IMR-90 (cell line): ENCODE measurements at regions not wholly inside any gene's neighbourhood (a gene's known extent, or its start where the extent isn't known, plus 50 kb on each side); places are given as distances from the start of the nearest gene placed in this dataset.

Experiments
- ATAC-seq: fragments of 200-7000 bp; cut with Tn5 transposase; 2 replicates; pipeline ENCODE4 v1.9.1; 2020; ENCODE audit warnings: low read depth, mild to moderate bottlenecking, moderate library complexity
- BruUV-seq: library from RNA; stranded (reverse); fragments of 400-500 nt; replicated peaks from 2 replicates; lab custom pipeline; 2021; lab: Mats Ljungman, UMichigan
- CTCF ChIA-PET: fragments of 300-600 bp; formaldehyde crosslinking; extraction: SDS; loops from one replicate; lab custom pipeline; 2021; ENCODE audit warnings: antibody characterized with exemption; lab: Yijun Ruan, JAX
- POLR2A ChIA-PET: fragments of 300-600 bp; sonication (Branson Sonifier 250); formaldehyde crosslinking; loops from one replicate; lab custom pipeline; 2022; ENCODE audit warnings: antibody characterized with exemption; ENCODE audit not compliant: unreplicated experiment; lab: Charles Lee
- DNase-seq: peaks from one replicate; pipeline ENCODE4 v3.0.0; 2013
- H2AFZ ChIP-seq: replicated peaks from 2 replicates; pipeline ENCODE3; 2013; ENCODE audit warnings: low read length, mild to moderate bottlenecking; ENCODE audit not compliant: poor library complexity
- H2AK5ac ChIP-seq: 2 replicates; pipeline ENCODE4 v1.6.1; 2013; ENCODE audit warnings: low read depth, low read length, inconsistent platforms
- H2AK9ac ChIP-seq: replicated peaks from 2 replicates; pipeline ENCODE3; 2013; ENCODE audit warnings: mild to moderate bottlenecking, low read depth, low read length, moderate library complexity; ENCODE audit not compliant: poor library complexity
- H2BK120ac ChIP-seq: 2 replicates; pipeline ENCODE4 v1.6.1; 2013; ENCODE audit warnings: low read depth, low read length, inconsistent platforms
- H2BK15ac ChIP-seq: 3 replicates; pipeline ENCODE4 v1.6.1; 2013; ENCODE audit warnings: low read depth, low read length, inconsistent platforms
- H2BK20ac ChIP-seq: 2 replicates; pipeline ENCODE4 v1.6.1; 2013; ENCODE audit warnings: low read depth, mild to moderate bottlenecking, inconsistent platforms, low read length, moderate library complexity
- H2BK5ac ChIP-seq: 2 replicates; pipeline ENCODE4 v1.6.1; 2013; ENCODE audit warnings: mild to moderate bottlenecking, low read depth, low read length, inconsistent platforms; ENCODE audit not compliant: poor library complexity, severe bottlenecking
- H3K14ac ChIP-seq: replicated peaks from 2 replicates; pipeline ENCODE4 v1.6.1; 2013; ENCODE audit warnings: low read depth, low read length, inconsistent platforms
- H3K18ac ChIP-seq: 2 replicates; pipeline ENCODE4 v1.6.1; 2013; ENCODE audit warnings: low read depth, low read length, control low read depth
- H3K23ac ChIP-seq: 2 replicates; pipeline ENCODE4 v1.6.1; 2013; ENCODE audit warnings: low read depth, low read length, inconsistent platforms
- H3K27ac ChIP-seq: 2 replicates; pipeline ENCODE4 v1.5.1; 2013; ENCODE audit warnings: mild to moderate bottlenecking, control low read depth, low read length; ENCODE audit not compliant: insufficient read depth
- H3K27me3 ChIP-seq: 2 replicates; pipeline ENCODE4 v1.6.1; 2013; ENCODE audit warnings: low read length; ENCODE audit not compliant: control insufficient read depth, insufficient read depth
- H3K36me3 ChIP-seq: 2 replicates; pipeline ENCODE4 v1.6.1; 2013; ENCODE audit warnings: low read length, mixed read lengths; ENCODE audit not compliant: control insufficient read depth, insufficient read depth
- H3K4ac ChIP-seq: 2 replicates; pipeline ENCODE4 v1.6.1; 2013; ENCODE audit warnings: low read depth, low read length, inconsistent platforms
- H3K4me1 ChIP-seq: 2 replicates; pipeline ENCODE4 v1.6.1; 2013; ENCODE audit warnings: low read length, mixed read lengths; ENCODE audit not compliant: control insufficient read depth, insufficient read depth
- H3K4me2 ChIP-seq: 2 replicates; pipeline ENCODE4 v1.6.1; 2013; ENCODE audit warnings: low read depth, mild to moderate bottlenecking, control low read depth, low read length, moderate library complexity
- H3K4me3 ChIP-seq: 2 replicates; pipeline ENCODE4 v1.5.1; 2013; ENCODE audit warnings: low read depth, mild to moderate bottlenecking, control low read depth, low read length, moderate library complexity; ENCODE audit not compliant: insufficient read depth
- H3K56ac ChIP-seq: 2 replicates; pipeline ENCODE4 v1.6.1; 2013; ENCODE audit warnings: low read length, inconsistent platforms; ENCODE audit not compliant: insufficient read depth; ENCODE audit errors: extremely low read depth
- H3K79me1 ChIP-seq, 2 experiments: 2 replicates each; pipeline ENCODE4 v1.6.1; 2013; ENCODE audit warnings: low read length in 2 of 2, inconsistent platforms in 1 of 2, low read depth in 1 of 2
- H3K9ac ChIP-seq: 2 replicates; pipeline ENCODE4 v1.6.1; 2013; ENCODE audit warnings: low read depth, low read length, control low read depth
- H3K9me1 ChIP-seq: 2 replicates; pipeline ENCODE4 v1.6.1; 2013; ENCODE audit warnings: low read length, inconsistent platforms; ENCODE audit not compliant: insufficient read depth
- H3K9me3 ChIP-seq: 2 replicates; pipeline ENCODE4 v1.6.1; 2013; ENCODE audit warnings: low read length; ENCODE audit not compliant: control insufficient read depth, insufficient read depth
- H4K20me1 ChIP-seq: 2 replicates; pipeline ENCODE4 v1.6.1; 2013; ENCODE audit warnings: low read length, inconsistent platforms; ENCODE audit not compliant: insufficient read depth
- H4K5ac ChIP-seq: 2 replicates; pipeline ENCODE4 v1.6.1; 2013; ENCODE audit warnings: mild to moderate bottlenecking, low read depth, low read length, control low read depth
- H4K8ac ChIP-seq, 2 experiments: 2 replicates each; pipeline ENCODE4 v1.6.1; 2013; ENCODE audit warnings: low read depth in 2 of 2, low read length in 2 of 2, control low read depth in 1 of 2, inconsistent platforms in 1 of 2
- H4K91ac ChIP-seq: 2 replicates; pipeline ENCODE4 v1.6.1; 2013; ENCODE audit warnings: low read depth, low read length, inconsistent platforms; ENCODE audit not compliant: insufficient read depth
- BHLHE40 ChIP-seq: fragments of 150-350 bp; IDR thresholded peaks from 2 replicates; pipeline ENCODE4 v1.6.1; 2016; ENCODE audit warnings: mild to moderate bottlenecking, low read depth, low read length
- MAFK ChIP-seq: IDR thresholded peaks from 2 replicates; pipeline ENCODE4 v1.6.1; 2012; ENCODE audit warnings: low read depth, low read length, improper control_type of control experiment
- NFE2L2 ChIP-seq: fragments of 150-350 bp; IDR thresholded peaks from 2 replicates; pipeline ENCODE4 v1.6.1; 2016; ENCODE audit warnings: low read depth, mild to moderate bottlenecking, low read length
- POLR2A ChIP-seq: IDR thresholded peaks from 2 replicates; pipeline ENCODE4 v1.6.1; 2012; ENCODE audit warnings: mild to moderate bottlenecking, low read depth, low read length
- RCOR1 ChIP-seq: IDR thresholded peaks from 2 replicates; pipeline ENCODE4 v1.6.1; 2012; ENCODE audit warnings: mild to moderate bottlenecking, low read length, improper control_type of control experiment; ENCODE audit not compliant: insufficient replicate concordance
- USF2 ChIP-seq: fragments of 150-350 bp; IDR thresholded peaks from 2 replicates; pipeline ENCODE4 v1.6.1; 2017; ENCODE audit warnings: mild to moderate bottlenecking, antibody characterized with exemption, low read length, low read depth
- WGBS, 2 experiments: methylation state at CpG; one replicate each; pipeline versions ENCODE4 v1.1.5 to v1.1.7; 2013; ENCODE audit warnings: missing lambda C conversion rate in 2 of 2; ENCODE audit not compliant: insufficient read length in 1 of 2; ENCODE audit errors: extremely low coverage in 2 of 2; 5-methylcytosine and 5-hydroxymethylcytosine counted together
- dilution Hi-C: fragments of 300-500 bp; cut with HindIII; formaldehyde crosslinking; loops from one replicate; pipeline ENCODE4 v1.14.3; 2018; ENCODE audit warnings: low sequenced_read_pairs; ENCODE audit not compliant: unreplicated experiment
- in situ Hi-C: fragments of 300-500 bp; cut with MboI; formaldehyde crosslinking; loops from 3 replicates; pipeline ENCODE4 v1.14.3; 2019; ENCODE audit warnings: low sequenced_read_pairs, inconsistent platforms, mixed read lengths
- intact Hi-C: fragments of 100-400 bp; cut with micrococcal nuclease; formaldehyde crosslinking; loops from 2 replicates; pipeline ENCODE4 v1.10.0; 2022

- WGBS, 2 experiments, result no CpG with 5 or more reads among the region's 1 CpG
- intact Hi-C loops, result no loop called here
- Histone ChIP-seq H2AFZ (no peak overlapping the region), H4K8ac (no peak overlapping the region), H3K4ac (no peak overlapping the region), H2BK5ac (no peak overlapping the region), H3K9me1 (no peaks in the 10 kb centered on the region), H4K20me1 (no peaks in the 10 kb centered on the region), H3K27me3 (no peaks in the 10 kb centered on the region), H2AK9ac (no peak overlapping the region), H3K36me3 (no peaks in the 10 kb centered on the region), H4K91ac (no peak overlapping the region), H2BK120ac (no peak overlapping the region), H3K9me3 (no peaks in the 10 kb centered on the region), H3K79me1 (no peaks in the 10 kb centered on the region), H4K5ac (no peak overlapping the region), H3K4me3 (no peak overlapping the region), H3K18ac (no peak overlapping the region), H3K4me2 (no peak overlapping the region), H2AK5ac (no peak overlapping the region), H3K56ac (no peak overlapping the region), H2BK15ac (no peak overlapping the region), H2BK20ac (no peak overlapping the region), H3K14ac (no peak overlapping the region), H3K23ac (no peak overlapping the region), H3K27ac (no peak overlapping the region), H3K9ac (no peak overlapping the region), H3K4me1 (no peaks in the 10 kb centered on the region)
- dilution Hi-C loops, result no loop called here
- no peak for DNase-seq
- TF ChIP-seq RCOR1, result no peak
- no peak for TF ChIP-seq NFE2L2
- no peak for TF ChIP-seq MAFK
- TF ChIP-seq USF2, result no peak
- no peak for TF ChIP-seq POLR2A
- TF ChIP-seq BHLHE40, result no peak
- no TSS peak for BruUV-seq
- no peak for ATAC-seq
- POLR2A ChIA-PET, result no interaction called here
- in situ Hi-C loops, result no loop called here
- CTCF ChIA-PET, result no interaction called here
These were observed 582.6 kb upstream of the ACTRT1 start for GRCh38 chrX:128634754-128635153.
